ENCODE measurements at regions not wholly inside any gene's neighbourhood (a gene's known extent, or its start where the extent isn't known, plus 50 kb on each side); places are given as distances from the start of the nearest gene placed in this dataset.

- no peak for TF ChIP-seq CTCF (IDR thresholded peaks at IDR 0.05; ENCODE audit: unreplicated experiment)
Measured at GRCh38 chr6:104003803-104004516, 855.8 kb downstream of the HACE1 start.

GRCh38 chr6:103995571-103995970, 864.1 kb downstream of the HACE1 start:
- DNase-seq (ENCODE audit: low spot score in 2 of 2, unreplicated experiment in 2 of 2): no peak
- Mint-ChIP-seq H3K36me3 (no peaks in the 10 kb centered on the region), H3K4me3 (no peak overlapping the region), H3K4me1 (peaks cover 4% of the 10 kb centered on the region), H3K27ac (no peak overlapping the region), H3K27me3 (ENCODE audit: low read depth) (no peaks in the 10 kb centered on the region), H3K9me3 (peaks cover 11% of the 10 kb centered on the region)
- no peak for TF ChIP-seq CTCF (IDR thresholded peaks at IDR 0.05; ENCODE audit: unreplicated experiment)

More at GRCh38 chr6:104003803-104004516, 855.8 kb downstream of the HACE1 start:
- no peak for DNase-seq (ENCODE audit: low spot score in 2 of 2, unreplicated experiment in 2 of 2)
- Mint-ChIP-seq H3K9me3 (no peaks in the 10 kb centered on the region), H3K4me3 (no peak overlapping the region), H3K4me1 (no peaks in the 10 kb centered on the region), H3K27ac (no peak overlapping the region), H3K36me3 (no peaks in the 10 kb centered on the region), H3K27me3 (ENCODE audit: low read depth) (no peaks in the 10 kb centered on the region)

- H3K27me3 Mint-ChIP-seq (ENCODE audit: low read depth): no peaks in the 10 kb centered on the region
Measured at GRCh38 chr6:103983860-103984259, 875.9 kb downstream of the HACE1 start.

GRCh38 chr6:103983011-103983410, 876.7 kb downstream of the HACE1 start:
- no peak for DNase-seq (ENCODE audit: low spot score in 2 of 2, unreplicated experiment in 2 of 2)
- TF ChIP-seq CTCF (IDR thresholded peaks at IDR 0.05; ENCODE audit: unreplicated experiment): no peak
- Mint-ChIP-seq H3K27me3 (ENCODE audit: low read depth) (no peaks in the 10 kb centered on the region), H3K4me1 (peaks cover 28% of the 10 kb centered on the region), H3K9me3 (peaks cover 10% of the 10 kb centered on the region), H3K36me3 (no peaks in the 10 kb centered on the region), H3K4me3 (no peak overlapping the region), H3K27ac (peak overlapping the region; percentile 29)

More at GRCh38 chr6:103983860-103984259, 875.9 kb downstream of the HACE1 start:
- Mint-ChIP-seq H3K9me3 (peaks cover 10% of the 10 kb centered on the region), H3K4me1 (peaks cover 27% of the 10 kb centered on the region), H3K27ac (no peak overlapping the region), H3K4me3 (no peak overlapping the region), H3K36me3 (no peaks in the 10 kb centered on the region)
- DNase-seq (ENCODE audit: low spot score in 2 of 2, unreplicated experiment in 2 of 2): no peak
- TF ChIP-seq CTCF (IDR thresholded peaks at IDR 0.05; ENCODE audit: unreplicated experiment): no peak

GRCh38 chr6:103982574-103982973, 877.1 kb downstream of the HACE1 start:
- Mint-ChIP-seq H3K9me3 (peaks cover 10% of the 10 kb centered on the region), H3K27ac (no peak overlapping the region), H3K36me3 (no peaks in the 10 kb centered on the region), H3K27me3 (ENCODE audit: low read depth) (no peaks in the 10 kb centered on the region), H3K4me3 (no peak overlapping the region), H3K4me1 (peaks cover 28% of the 10 kb centered on the region)
- no peak for TF ChIP-seq CTCF (IDR thresholded peaks at IDR 0.05; ENCODE audit: unreplicated experiment)
- DNase-seq (ENCODE audit: low spot score in 2 of 2, unreplicated experiment in 2 of 2): no peak
